ENCODE measurements at regions not wholly inside any gene's neighbourhood (a gene's known extent, or its start where the extent isn't known, plus 50 kb on each side); places are given as distances from the start of the nearest gene placed in this dataset.
"Not testable (repeated sequence)": the region's sequence is repeated elsewhere in the genome, so short reads cannot be mapped to it uniquely, and the experiment has no call there.

- no peak for DNase-seq
These were observed 55.4 kb downstream of the CTSL start for GRCh38 chr9:87781331-87781730.

- no peak for DNase-seq
These were observed 57.3 kb downstream of the CTSL start for GRCh38 chr9:87783180-87783579.

- not testable (repeated sequence) for DNase-seq
These were observed 59.5 kb downstream of the CTSL start for GRCh38 chr9:87785315-87785970.

- DNase-seq: no peak
These were observed 60.5 kb downstream of the CTSL start for GRCh38 chr9:87786423-87786822.

GRCh38 chr9:87786876-87787275, 61.0 kb downstream of the CTSL start:
- DNase-seq: no peak

- no peak for DNase-seq
These were observed 61.8 kb downstream of the CTSL start for GRCh38 chr9:87787735-87788134.

- no peak for DNase-seq
These were observed 66.9 kb downstream of the CTSL start for GRCh38 chr9:87792831-87793288.

GRCh38 chr9:87793292-87793691, 67.4 kb downstream of the CTSL start:
- DNase-seq: no peak

- no peak for DNase-seq
These were observed 69.3 kb downstream of the CTSL start for GRCh38 chr9:87795178-87795577.

GRCh38 chr9:87796196-87796595, 70.3 kb downstream of the CTSL start:
- peak; percentile 60 for DNase-seq

GRCh38 chr9:87798261-87798833, 72.4 kb downstream of the CTSL start:
- no peak for DNase-seq

GRCh38 chr9:87799503-87799902, 73.6 kb downstream of the CTSL start:
- no peak for DNase-seq

- peak; percentile 17 for DNase-seq
These were observed 74.5 kb downstream of the CTSL start for GRCh38 chr9:87800456-87800855.

- DNase-seq: no peak
These were observed 75.1 kb downstream of the CTSL start for GRCh38 chr9:87801013-87801412.

- DNase-seq: no peak
These were observed 77.2 kb downstream of the CTSL start for GRCh38 chr9:87803166-87803565.

- no peak for DNase-seq
These were observed 77.9 kb downstream of the CTSL start for GRCh38 chr9:87803623-87804345.

- no peak for DNase-seq
These were observed 77.4 kb upstream of the SPATA31E1 start for GRCh38 chr9:87805259-87805658.

- no peak for DNase-seq
These were observed 72.7 kb upstream of the SPATA31E1 start for GRCh38 chr9:87810008-87810407.

- no peak for DNase-seq
These were observed 71.9 kb upstream of the SPATA31E1 start for GRCh38 chr9:87810679-87811178.

- peak; percentile 41 for DNase-seq
These were observed 70.1 kb upstream of the SPATA31E1 start for GRCh38 chr9:87812375-87813118.

GRCh38 chr9:87813119-87813463, 69.6 kb upstream of the SPATA31E1 start:
- DNase-seq: no peak

- DNase-seq: peak; percentile 29
These were observed 66.6 kb upstream of the SPATA31E1 start for GRCh38 chr9:87816036-87816435.

- DNase-seq: peak; percentile 41
These were observed 64.4 kb upstream of the SPATA31E1 start for GRCh38 chr9:87818308-87818707.
